Common myeloid progenitor, CD34-positive (primary cell): ENCODE measurements at regions not wholly inside any gene's neighbourhood (a gene's known extent, or its start where the extent isn't known, plus 50 kb on each side); places are given as distances from the start of the nearest gene placed in this dataset.
"Not testable (repeated sequence)": the region's sequence is repeated elsewhere in the genome, so short reads cannot be mapped to it uniquely, and the experiment has no call there.

Experiments
- CTCF ChIA-PET: fragments of 350-600 bp; sonication (Branson Sonifier 250); formaldehyde crosslinking; loops from one replicate; lab custom pipeline; 2021; ENCODE audit warnings: antibody characterized with exemption; lab: Charles Lee
- POLR2A ChIA-PET: fragments of 350-600 bp; sonication (Branson Sonifier 250); formaldehyde crosslinking; loops from one replicate; lab custom pipeline; 2021; ENCODE audit warnings: antibody characterized with exemption; lab: Charles Lee
- DNase-seq, 3 donors: peaks; one replicate each; pipeline versions ENCODE4 v3.0.0 to v3.0.0-alpha.2; 2013
- H3K27ac ChIP-seq, 2 experiments: 1 replicate in 1 of 2; 2 replicates in 1 of 2; pipeline ENCODE4 v1.7.0; 2013; ENCODE audit warnings: inconsistent platforms in 2 of 2, low read length in 2 of 2, mild to moderate bottlenecking in 2 of 2, low read depth in 1 of 2, moderate library complexity in 1 of 2; ENCODE audit not compliant: severe bottlenecking in 2 of 2, insufficient read depth in 1 of 2, poor library complexity in 1 of 2
- H3K27me3 ChIP-seq, 5 experiments: replicated peaks in 2 of 5; 1 replicate in 3 of 5; 2 replicates in 2 of 5; pipeline versions ENCODE4 v1.6.1 to v1.7.0; 2013; ENCODE audit warnings: low read length in 4 of 5, mild to moderate bottlenecking in 2 of 5, moderate library complexity in 2 of 5, inconsistent platforms in 1 of 5; ENCODE audit not compliant: insufficient read depth in 5 of 5, control insufficient read depth in 4 of 5
- H3K36me3 ChIP-seq, 4 experiments: 1 replicate in 2 of 4; 2 replicates in 2 of 4; pipeline versions ENCODE4 v1.6.1 to v1.7.0; 2013; ENCODE audit warnings: low read length in 3 of 4, control low read depth in 1 of 4, mild to moderate bottlenecking in 1 of 4; ENCODE audit not compliant: control insufficient read depth in 4 of 4, insufficient read depth in 4 of 4
- H3K4me1 ChIP-seq, 4 experiments: 1 replicate in 3 of 4; 2 replicates in 1 of 4; pipeline versions ENCODE4 v1.6.1 to v1.7.1; 2013; ENCODE audit warnings: low read length in 3 of 4, mild to moderate bottlenecking in 3 of 4, control low read depth in 1 of 4, inconsistent platforms in 1 of 4, moderate library complexity in 1 of 4; ENCODE audit not compliant: control insufficient read depth in 4 of 4, insufficient read depth in 4 of 4; ENCODE audit errors: control extremely low read depth in 1 of 4
- H3K4me3 ChIP-seq, 7 experiments: 1 replicate in 4 of 7; 2 replicates in 3 of 7; pipeline versions ENCODE4 v1.5.1 to v1.7.0; 2013; ENCODE audit warnings: mild to moderate bottlenecking in 7 of 7, low read length in 6 of 7, moderate library complexity in 6 of 7, inconsistent platforms in 2 of 7, low read depth in 2 of 7, control low read depth in 1 of 7; ENCODE audit not compliant: insufficient read depth in 4 of 7, control insufficient read depth in 1 of 7; ENCODE audit errors: extremely low read depth in 1 of 7
- H3K9me3 ChIP-seq, 5 experiments: 1 replicate in 4 of 5; 2 replicates in 1 of 5; pipeline versions ENCODE4 v1.6.1 to v1.7.1; 2013; ENCODE audit warnings: low read length in 4 of 5, mild to moderate bottlenecking in 2 of 5, inconsistent platforms in 1 of 5, low read depth in 1 of 5, moderate library complexity in 1 of 5; ENCODE audit not compliant: control insufficient read depth in 4 of 5, insufficient read depth in 2 of 5; ENCODE audit errors: control extremely low read depth in 1 of 5
- WGBS: methylation state at CpG from one replicate; pipeline ENCODE4 v1.1.5; 2013; ENCODE audit not compliant: insufficient coverage; 5-methylcytosine and 5-hydroxymethylcytosine counted together

DNA sequence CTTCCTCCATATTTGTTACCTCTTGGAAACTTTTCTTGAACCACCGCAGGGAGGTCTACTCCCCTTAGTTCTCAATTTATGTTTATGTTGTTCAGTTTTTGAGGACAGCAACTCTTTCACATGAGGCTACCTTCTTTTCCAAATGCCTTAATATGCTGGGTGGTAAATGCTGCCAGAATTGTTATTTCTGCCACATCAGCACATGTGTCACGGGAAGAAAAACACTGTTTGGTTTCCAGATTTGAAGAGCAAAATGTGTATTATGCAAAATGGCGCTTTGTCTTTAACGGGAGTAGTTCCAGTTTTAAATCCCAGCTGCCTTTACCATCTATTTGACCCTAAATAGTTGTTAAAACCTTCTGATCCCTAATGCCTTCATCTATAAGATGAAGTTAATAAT, 606.2 kb upstream of the TBL1XR1 start:
- H3K27ac ChIP-seq, result no peak overlapping the region
- no peak overlapping the region for H3K4me3 ChIP-seq
- DNase-seq, result no peak
- H3K9me3 ChIP-seq, result no peaks in the 10 kb centered on the region
- no peaks in the 10 kb centered on the region for H3K4me1 ChIP-seq
- POLR2A ChIA-PET, result no interaction called here
- 100% methylated on average over 1 of the region's 4 CpGs for WGBS
- H3K36me3 ChIP-seq, result no peaks in the 10 kb centered on the region
- H3K27me3 ChIP-seq, result no peaks in the 10 kb centered on the region
- CTCF ChIA-PET, result interaction anchor here (1.2 kb wide), 1 partner anchor 21 kb away, joined by 3 read pairs; no protein-coding TSS in a partner anchor

- Histone ChIP-seq H3K9me3 (no peaks in the 10 kb centered on the region), H3K4me3 (no peak overlapping the region), H3K27me3 (no peaks in the 10 kb centered on the region), H3K27ac (no peak overlapping the region), H3K4me1 (no peaks in the 10 kb centered on the region), H3K36me3 (no peaks in the 10 kb centered on the region)
- DNase-seq, result no peak
- ChIA-PET POLR2A (no interaction called here), CTCF (no interaction called here)
- 100% methylated on average over 1 of the region's 3 CpGs for WGBS
Observed at GRCh38 chr3:177804032-177804431, 606.8 kb upstream of the TBL1XR1 start.

DNA sequence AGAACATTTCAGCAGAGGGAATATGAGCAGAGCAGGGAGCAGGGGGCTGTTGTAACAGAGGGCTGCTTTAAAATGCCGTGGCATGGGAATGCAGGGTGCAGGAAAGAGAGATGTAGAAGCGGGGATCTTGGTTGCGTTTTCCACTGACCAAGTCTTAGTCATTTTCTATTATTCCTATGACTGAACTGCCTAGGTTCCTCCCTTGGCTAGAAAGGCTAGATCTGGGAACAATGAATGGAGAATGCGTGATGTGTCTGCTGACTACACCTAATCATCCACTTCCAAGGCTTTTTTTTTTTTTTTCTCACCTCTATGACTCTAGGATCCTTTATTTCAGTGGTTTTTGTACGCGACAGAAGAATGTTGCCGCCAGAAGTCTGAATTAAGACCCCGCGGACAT, 607.4 kb upstream of the TBL1XR1 start:
- H3K27me3 ChIP-seq, result no peaks in the 10 kb centered on the region
- H3K27ac ChIP-seq, result no peak overlapping the region
- H3K36me3 ChIP-seq, result no peaks in the 10 kb centered on the region
- no peaks in the 10 kb centered on the region for H3K9me3 ChIP-seq
- DNase-seq, result no peak
- H3K4me3 ChIP-seq, result no peak overlapping the region
- ChIA-PET POLR2A (no interaction called here), CTCF (no interaction called here)
- WGBS, result 95% methylated on average over 4 of the region's 9 CpGs
- no peaks in the 10 kb centered on the region for H3K4me1 ChIP-seq

- no peaks in the 10 kb centered on the region for H3K9me3 ChIP-seq
- H3K4me1 ChIP-seq, result peaks cover 0 to 10% (median 2%) of the 10 kb centered on the region in 4 experiments
- no peak for DNase-seq
- no peak overlapping the region for H3K4me3 ChIP-seq
- ChIA-PET CTCF (no interaction called here), POLR2A (no interaction called here)
- no peaks in the 10 kb centered on the region for H3K36me3 ChIP-seq
- 100% methylated on average over 3 of the region's 8 CpGs for WGBS
- H3K27me3 ChIP-seq, result no peaks in the 10 kb centered on the region
- H3K27ac ChIP-seq, result no peak overlapping the region
Observed at GRCh38 chr3:177807150-177807875, 610.0 kb upstream of the TBL1XR1 start.

DNA sequence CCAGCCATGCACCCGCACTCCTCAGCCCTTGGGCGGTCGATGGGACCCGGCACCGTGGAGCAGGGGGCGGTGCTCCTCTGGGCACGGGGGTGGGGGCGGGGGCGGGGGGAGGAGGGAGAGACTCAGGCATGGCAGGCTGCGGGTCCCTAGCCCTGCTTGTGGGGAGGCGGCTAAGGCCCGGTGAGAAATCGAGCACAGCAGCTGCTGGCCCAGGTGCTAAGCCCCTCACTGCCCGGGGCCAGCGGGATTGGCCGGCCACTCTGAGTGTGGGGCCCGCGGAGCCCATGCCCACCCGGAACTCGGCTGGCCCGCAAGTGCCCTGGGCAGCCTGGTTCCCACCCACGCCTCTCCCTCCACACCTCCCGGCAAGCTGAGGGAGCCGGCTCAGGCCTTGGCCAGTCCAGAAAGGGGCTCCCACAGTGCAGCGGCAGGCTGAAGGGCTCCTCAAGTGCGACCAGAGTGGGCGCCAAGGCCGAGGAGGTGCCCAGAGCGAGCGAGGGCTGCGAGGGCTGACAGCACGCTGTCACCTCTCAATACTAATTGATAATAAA, 611.7 kb upstream of the TBL1XR1 start:
- CTCF ChIA-PET, result interaction anchor here (1.3 kb wide), 1 partner anchor 12 kb away, joined by 3 read pairs; no protein-coding TSS in a partner anchor
- POLR2A ChIA-PET, DNase-seq, H3K4me3 ChIP-seq, H3K27ac ChIP-seq, H3K9me3 ChIP-seq, H3K36me3 ChIP-seq, H3K27me3 ChIP-seq: not testable (repeated sequence)
- WGBS, result 98% methylated on average over 12 of the region's 32 CpGs
- peaks cover 0 to 10% (median 2%) of the 10 kb centered on the region in 4 experiments for H3K4me1 ChIP-seq

- ChIA-PET CTCF (no interaction called here), POLR2A (no interaction called here)
- Histone ChIP-seq H3K27ac (no peak overlapping the region), H3K4me3 (no peak overlapping the region), H3K9me3 (no peaks in the 10 kb centered on the region), H3K27me3 (no peaks in the 10 kb centered on the region), H3K36me3 (no peaks in the 10 kb centered on the region), H3K4me1 (peaks cover 0 to 10% (median 2%) of the 10 kb centered on the region in 4 experiments)
- peak in 2 of 3 donors; percentile 52 to 64 for DNase-seq
- no CpG with 5 or more reads among the region's 3 CpGs for WGBS
Observed at GRCh38 chr3:177810162-177810623, 612.9 kb upstream of the TBL1XR1 start.

GRCh38 chr3:177811112-177811511, 613.8 kb upstream of the TBL1XR1 start:
- H3K27me3 ChIP-seq, result no peaks in the 10 kb centered on the region
- H3K27ac ChIP-seq, result no peak overlapping the region
- no CpG with 5 or more reads among the region's 3 CpGs for WGBS
- CTCF ChIA-PET, result no interaction called here
- DNase-seq, result peak in 2 of 3 donors; percentile 42 to 56
- no peaks in the 10 kb centered on the region for H3K36me3 ChIP-seq
- POLR2A ChIA-PET, result no interaction called here
- H3K4me3 ChIP-seq, result no peak overlapping the region
- H3K9me3 ChIP-seq, result no peaks in the 10 kb centered on the region
- H3K4me1 ChIP-seq, result peaks cover 0 to 10% (median 2%) of the 10 kb centered on the region in 4 experiments
